ENCODE measurements at regions not wholly inside any gene's neighbourhood (a gene's known extent, or its start where the extent isn't known, plus 50 kb on each side); places are given as distances from the start of the nearest gene placed in this dataset.

GRCh38 chr7:104059103-104059502 lies 69.6 kb upstream of the RELN start:
- no peak overlapping the region for H3K27ac ChIP-seq
- no peak for DNase-seq
- H3K27me3 ChIP-seq, result peaks cover 0 to 5% (median 0%) of the 10 kb centered on the region in 3 donors
- TF ChIP-seq POLR2AphosphoS5 (IDR thresholded peaks at IDR 0.05) (no peak), CTCF (IDR thresholded peaks at IDR 0.05) (no peak), POLR2A (IDR thresholded peaks at IDR 0.05) (no peak), EP300 (IDR thresholded peaks at IDR 0.05) (no peak)
- intact Hi-C loops (cut with DNase I; ENCODE audit: low total_unique reads), result no loop called here
- no peak overlapping the region for H3K4me3 ChIP-seq
- WGBS, 5 donors, result 46 to 58% (median 52%) methylated on average over 3 to 5 of the region's 5 CpGs
- no peaks in the 10 kb centered on the region for H3K4me1 ChIP-seq
- no peaks in the 10 kb centered on the region for H3K36me3 ChIP-seq
- no peaks in the 10 kb centered on the region for H3K9me3 ChIP-seq

- no peaks in the 10 kb centered on the region for H3K9me3 ChIP-seq
- H3K36me3 ChIP-seq, result no peaks in the 10 kb centered on the region
- TF ChIP-seq EP300 (IDR thresholded peaks at IDR 0.05) (no peak), POLR2AphosphoS5 (IDR thresholded peaks at IDR 0.05) (no peak), CTCF (IDR thresholded peaks at IDR 0.05) (no peak), POLR2A (IDR thresholded peaks at IDR 0.05) (no peak)
- whole genome bisulfite sequencing, 5 donors, result 88 to 97% (median 90%) methylated on average over 1 of the region's 1 CpG
- H3K4me1 ChIP-seq, result no peaks in the 10 kb centered on the region
- DNase-seq, result no peak
- no peak overlapping the region for H3K4me3 ChIP-seq
- no peak overlapping the region for H3K27ac ChIP-seq
- H3K27me3 ChIP-seq, result peaks cover 0 to 5% (median 0%) of the 10 kb centered on the region in 3 donors
- intact Hi-C loops (cut with DNase I; ENCODE audit: low total_unique reads), result no loop called here
Measured at GRCh38 chr7:104054362-104054761, 64.9 kb upstream of the RELN start.

GRCh38 chr7:104052979-104053378 lies 63.5 kb upstream of the RELN start:
- no peaks in the 10 kb centered on the region for H3K9me3 ChIP-seq
- H3K27me3 ChIP-seq, result no peaks in the 10 kb centered on the region
- no peak for DNase-seq
- H3K36me3 ChIP-seq, result no peaks in the 10 kb centered on the region
- intact Hi-C loops (cut with DNase I; ENCODE audit: low total_unique reads), result no loop called here
- no peak overlapping the region for H3K4me3 ChIP-seq
- no peak for TF ChIP-seq EP300 (IDR thresholded peaks at IDR 0.05)
- no peak for TF ChIP-seq POLR2A (IDR thresholded peaks at IDR 0.05)
- no peak for TF ChIP-seq POLR2AphosphoS5 (IDR thresholded peaks at IDR 0.05)
- TF ChIP-seq CTCF (IDR thresholded peaks at IDR 0.05), result no peak
- H3K4me1 ChIP-seq, result no peaks in the 10 kb centered on the region
- 63 to 80% (median 71%) methylated on average over 3 of the region's 3 CpGs for WGBS, 5 donors
- no peak overlapping the region for H3K27ac ChIP-seq

GRCh38 chr7:104048055-104048454 lies 58.6 kb upstream of the RELN start:
- Histone ChIP-seq H3K4me3 (no peak overlapping the region), H3K9me3 (no peaks in the 10 kb centered on the region), H3K4me1 (no peaks in the 10 kb centered on the region), H3K27me3 (no peaks in the 10 kb centered on the region), H3K27ac (no peak overlapping the region), H3K36me3 (no peaks in the 10 kb centered on the region)
- 41 to 55% (median 53%) methylated on average over 2 of the region's 2 CpGs for WGBS, 5 donors
- DNase-seq, result no peak
- intact Hi-C loops (cut with DNase I; ENCODE audit: low total_unique reads), result no loop called here
- TF ChIP-seq POLR2A (IDR thresholded peaks at IDR 0.05), result no peak
- TF ChIP-seq POLR2AphosphoS5 (IDR thresholded peaks at IDR 0.05), result no peak
- no peak for TF ChIP-seq CTCF (IDR thresholded peaks at IDR 0.05)
- TF ChIP-seq EP300 (IDR thresholded peaks at IDR 0.05), result no peak

All from stomach (tissue), 8 donors.